Left lung (tissue), 4 donors: ENCODE measurements at regions not wholly inside any gene's neighbourhood (a gene's known extent, or its start where the extent isn't known, plus 50 kb on each side); places are given as distances from the start of the nearest gene placed in this dataset.
"Not testable (repeated sequence)": the region's sequence is repeated elsewhere in the genome, so short reads cannot be mapped to it uniquely, and the experiment has no call there.

Experiments used
- ATAC-seq: fragments of 200-7000 bp; cut with Tn5 transposase; one replicate; pipeline ENCODE4 v1.9.1; 2020; ENCODE audit warnings: moderate library complexity
- DNase-seq, 4 donors: peaks; one replicate each; pipeline ENCODE4 v3.0.0-alpha.2; 2013 to 2020
- H3K27ac ChIP-seq, 2 donors: fragments of 200-600 bp; sonication (generic) in 1 of 2; one replicate each; pipeline versions ENCODE4 v1.5.0 to v1.8.0; 2020 to 2021
- H3K27me3 ChIP-seq, 2 donors: fragments of 200-600 bp; sonication (generic) in 1 of 2; one replicate each; pipeline versions ENCODE4 v1.5.0 to v1.8.0; 2020 to 2021
- H3K36me3 ChIP-seq, 2 donors: fragments of 200-600 bp; sonication (generic) in 1 of 2; one replicate each; pipeline versions ENCODE4 v1.5.0 to v1.8.0; 2020 to 2021
- H3K4me1 ChIP-seq, 2 donors: fragments of 200-600 bp; one replicate each; pipeline ENCODE4 v1.8.0; 2021
- H3K4me3 ChIP-seq, 2 donors: fragments of 200-600 bp; sonication (generic) in 1 of 2; one replicate each; pipeline versions ENCODE4 v1.5.0 to v1.8.0; 2020 to 2021; ENCODE audit warnings: mild to moderate bottlenecking in 1 of 2
- H3K9me3 ChIP-seq, 2 donors: fragments of 200-600 bp; sonication (generic) in 1 of 2; one replicate each; pipeline versions ENCODE4 v1.5.0 to v1.8.0; 2020 to 2021
- intact Hi-C, 2 donors: fragments of 100-400 bp; cut with DNase I; formaldehyde crosslinking; loops; one replicate each; pipeline versions ENCODE4 v1.11.2 to v1.14.2; 2022
- TF ChIP-seq, protein P1 (sequence below), 2 donors: fragments of 200-600 bp; sonication (generic) in 1 of 2; IDR thresholded peaks; one replicate each; pipeline versions ENCODE4 v1.5.0 to v1.8.0; 2021; ENCODE audit warnings: antibody characterized with exemption in 2 of 2
- donor health status: DM: no; HTN: yes; CAD: no.
- donor health status: DM: no; HTN: no; CAD: no.

DNA sequence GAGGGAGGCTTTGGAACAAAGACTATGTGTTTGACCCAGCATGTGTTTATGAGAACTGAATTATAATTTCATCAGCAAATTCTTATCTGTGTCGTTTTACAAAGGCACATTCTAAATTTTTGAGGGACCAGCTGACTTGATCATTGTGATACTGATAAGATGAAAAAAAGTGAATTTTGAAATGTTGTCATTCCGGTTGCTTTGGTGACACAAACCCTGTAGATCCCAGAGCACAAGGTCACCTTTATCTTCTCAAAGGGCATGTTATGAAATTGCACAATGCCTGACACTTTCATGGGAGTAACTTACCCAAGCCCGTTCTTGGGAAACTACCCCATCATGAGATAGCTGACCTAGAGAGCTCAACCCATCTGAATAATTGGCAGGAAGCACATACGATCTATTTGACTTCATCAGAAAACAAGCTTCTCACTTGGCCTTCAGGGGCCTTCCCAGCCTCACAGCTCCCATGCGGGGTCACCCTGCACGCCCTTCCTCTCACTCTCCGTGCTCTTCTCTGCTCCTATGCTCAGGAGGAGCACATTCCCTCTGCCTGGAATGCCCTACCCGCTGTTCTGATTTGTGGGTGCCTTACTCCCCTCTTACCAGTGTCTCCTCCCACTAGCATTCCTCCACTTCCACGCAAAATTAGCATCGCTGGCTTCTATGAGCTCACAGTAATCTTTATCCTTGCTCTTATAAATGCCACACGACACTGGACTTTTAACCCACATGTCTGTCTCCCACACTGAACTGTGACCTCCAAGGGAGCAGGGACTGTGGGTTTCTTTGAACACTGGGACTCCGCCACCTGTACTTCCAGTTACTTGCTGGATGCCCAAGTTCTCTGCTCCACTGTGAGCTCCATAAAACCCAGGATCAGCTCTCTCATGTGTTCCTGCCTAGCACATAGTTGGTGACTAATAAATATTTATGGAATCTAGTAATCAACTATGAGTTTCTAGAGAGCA lies 555.8 kb upstream of the ID2 start:
- ATAC-seq (peak; percentile 36), DNase-seq (peak in 2 of 4 donors; percentile 68 to 85)
- H3K36me3 ChIP-seq, result no peaks in the 10 kb centered on the region
- TF ChIP-seq, protein P1, sequence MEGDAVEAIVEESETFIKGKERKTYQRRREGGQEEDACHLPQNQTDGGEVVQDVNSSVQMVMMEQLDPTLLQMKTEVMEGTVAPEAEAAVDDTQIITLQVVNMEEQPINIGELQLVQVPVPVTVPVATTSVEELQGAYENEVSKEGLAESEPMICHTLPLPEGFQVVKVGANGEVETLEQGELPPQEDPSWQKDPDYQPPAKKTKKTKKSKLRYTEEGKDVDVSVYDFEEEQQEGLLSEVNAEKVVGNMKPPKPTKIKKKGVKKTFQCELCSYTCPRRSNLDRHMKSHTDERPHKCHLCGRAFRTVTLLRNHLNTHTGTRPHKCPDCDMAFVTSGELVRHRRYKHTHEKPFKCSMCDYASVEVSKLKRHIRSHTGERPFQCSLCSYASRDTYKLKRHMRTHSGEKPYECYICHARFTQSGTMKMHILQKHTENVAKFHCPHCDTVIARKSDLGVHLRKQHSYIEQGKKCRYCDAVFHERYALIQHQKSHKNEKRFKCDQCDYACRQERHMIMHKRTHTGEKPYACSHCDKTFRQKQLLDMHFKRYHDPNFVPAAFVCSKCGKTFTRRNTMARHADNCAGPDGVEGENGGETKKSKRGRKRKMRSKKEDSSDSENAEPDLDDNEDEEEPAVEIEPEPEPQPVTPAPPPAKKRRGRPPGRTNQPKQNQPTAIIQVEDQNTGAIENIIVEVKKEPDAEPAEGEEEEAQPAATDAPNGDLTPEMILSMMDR (IDR thresholded peaks at IDR 0.05), result no peak
- H3K27ac ChIP-seq, result no peak overlapping the region
- H3K4me3 ChIP-seq, result no peak overlapping the region
- intact Hi-C loops, result no loop called here
- H3K27me3 ChIP-seq, result no peaks in the 10 kb centered on the region
- no peaks in the 10 kb centered on the region for H3K9me3 ChIP-seq
- peaks cover 0 to 3% of the 10 kb centered on the region in 2 donors for H3K4me1 ChIP-seq

DNA sequence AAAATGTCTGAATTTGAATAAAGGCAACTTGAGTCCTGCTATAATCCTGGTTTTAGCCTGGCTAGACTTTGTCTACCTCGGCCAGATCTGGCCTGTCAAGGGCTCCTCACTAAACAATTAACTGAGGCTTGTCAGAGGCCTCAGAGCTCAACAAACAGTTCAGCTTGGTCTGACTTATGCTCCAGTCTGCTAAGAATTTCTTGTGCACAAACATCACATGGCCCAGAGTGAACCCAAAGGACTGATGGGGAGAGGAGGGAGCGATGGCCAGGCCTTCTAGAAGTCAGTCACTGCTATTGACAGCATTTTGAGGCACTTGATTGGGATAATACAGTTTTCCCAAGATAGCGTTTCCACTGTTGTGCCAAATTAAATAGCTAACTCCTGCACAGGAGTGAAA lies 555.1 kb upstream of the ID2 start:
- ATAC-seq (no peak), DNase-seq (no peak)
- H3K4me3 ChIP-seq, result no peak overlapping the region
- intact Hi-C loops, result no loop called here
- no peak overlapping the region for H3K27ac ChIP-seq
- H3K4me1 ChIP-seq, result peaks cover 0 to 3% of the 10 kb centered on the region in 2 donors
- H3K27me3 ChIP-seq, result no peaks in the 10 kb centered on the region
- H3K36me3 ChIP-seq, result no peaks in the 10 kb centered on the region
- TF ChIP-seq, protein P1 (IDR thresholded peaks at IDR 0.05), result no peak
- no peaks in the 10 kb centered on the region for H3K9me3 ChIP-seq

GRCh38 chr2:8131423-8131822 lies 550.4 kb upstream of the ID2 start:
- intact Hi-C loops, ATAC-seq, DNase-seq, H3K9me3 ChIP-seq, H3K27ac ChIP-seq, H3K4me3 ChIP-seq, H3K27me3 ChIP-seq, H3K36me3 ChIP-seq: not testable (repeated sequence)
- H3K4me1 ChIP-seq, result peaks cover 0 to 16% of the 10 kb centered on the region in 2 donors

DNA sequence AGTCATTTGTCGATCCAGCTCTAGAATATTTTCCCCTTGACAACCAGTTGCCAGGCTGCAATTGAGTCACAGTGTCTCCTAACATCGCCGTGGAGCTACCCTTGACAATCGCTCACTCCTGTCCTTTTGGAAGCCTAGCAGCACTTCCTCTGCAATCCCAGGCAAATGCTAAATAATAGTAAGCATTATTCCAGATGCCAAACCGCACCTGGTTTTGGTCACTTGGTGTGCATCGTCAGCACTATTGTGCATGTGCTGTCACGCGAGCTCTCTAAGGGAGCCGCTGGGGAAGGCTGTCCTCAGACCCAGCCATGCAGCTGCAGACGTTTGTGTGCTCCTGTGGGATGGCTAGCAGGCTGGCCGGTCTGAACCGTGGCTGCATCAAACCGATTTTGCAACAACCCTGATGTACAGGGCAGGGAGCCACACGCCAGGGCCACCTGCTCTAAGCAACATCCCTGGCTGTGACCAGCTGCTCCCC lies 549.5 kb upstream of the ID2 start:
- intact Hi-C loops, result no loop called here
- no peaks in the 10 kb centered on the region for H3K27me3 ChIP-seq
- H3K4me1 ChIP-seq, result peaks cover 0 to 16% of the 10 kb centered on the region in 2 donors
- DNase-seq (peak in 1 of 4 donors; percentile 53), ATAC-seq (no peak)
- no peaks in the 10 kb centered on the region for H3K36me3 ChIP-seq
- TF ChIP-seq, protein P1 (IDR thresholded peaks at IDR 0.05), result no peak
- no peaks in the 10 kb centered on the region for H3K9me3 ChIP-seq
- no peak overlapping the region for H3K4me3 ChIP-seq
- no peak overlapping the region for H3K27ac ChIP-seq

GRCh38 chr2:8132879-8133278 lies 549.0 kb upstream of the ID2 start:
- no peak for DNase-seq
- intact Hi-C loops, result no loop called here
- H3K27ac ChIP-seq, result no peak overlapping the region

More at GRCh38 chr2:8132879-8133278, 549.0 kb upstream of the ID2 start:
- Histone ChIP-seq H3K36me3 (no peaks in the 10 kb centered on the region), H3K27me3 (no peaks in the 10 kb centered on the region), H3K4me3 (no peak overlapping the region), H3K4me1 (peaks cover 0 to 18% of the 10 kb centered on the region in 2 donors), H3K9me3 (no peaks in the 10 kb centered on the region)
- ATAC-seq, result no peak
- TF ChIP-seq, protein P1 (IDR thresholded peaks at IDR 0.05), result no peak
